ENCODE measurements at regions not wholly inside any gene's neighbourhood (a gene's known extent, or its start where the extent isn't known, plus 50 kb on each side); places are given as distances from the start of the nearest gene placed in this dataset.
A peak's percentile ranks its signal among the peaks of the same experiment; 100 is the strongest.

DNA sequence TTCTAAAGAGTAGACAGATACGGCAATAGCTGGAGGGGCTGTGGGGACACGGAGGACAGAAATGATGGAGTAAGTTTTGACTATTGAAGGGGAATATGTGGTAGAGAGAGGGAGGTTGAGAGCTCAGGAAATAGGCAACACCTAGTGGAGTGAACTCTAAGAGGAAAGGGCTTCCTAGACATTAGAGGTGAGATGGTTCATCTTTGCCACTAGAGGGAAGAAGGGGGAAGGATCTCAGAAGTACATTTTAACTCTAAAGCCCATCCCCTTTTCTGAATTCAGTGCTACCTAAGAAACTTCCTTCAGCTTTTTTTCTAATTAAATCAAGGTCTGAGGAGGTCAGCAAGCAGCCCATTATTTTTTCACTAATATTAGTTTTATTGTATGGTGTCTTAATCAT, 689.4 kb upstream of the MAP3K7 start:
- Histone ChIP-seq H3K4me3 (replicated peaks; ENCODE audit: insufficient read depth, low read length) (no peak overlapping the region), H3K27ac (replicated peaks) (no peak overlapping the region), H3K27me3 (ENCODE audit: insufficient read depth, poor library complexity, severe bottlenecking) (no peaks in the 10 kb centered on the region)
- DNase-seq (ENCODE audit: low read depth in 1 of 2, low spot score in 1 of 2) = no peak
- TF ChIP-seq, protein P1, sequence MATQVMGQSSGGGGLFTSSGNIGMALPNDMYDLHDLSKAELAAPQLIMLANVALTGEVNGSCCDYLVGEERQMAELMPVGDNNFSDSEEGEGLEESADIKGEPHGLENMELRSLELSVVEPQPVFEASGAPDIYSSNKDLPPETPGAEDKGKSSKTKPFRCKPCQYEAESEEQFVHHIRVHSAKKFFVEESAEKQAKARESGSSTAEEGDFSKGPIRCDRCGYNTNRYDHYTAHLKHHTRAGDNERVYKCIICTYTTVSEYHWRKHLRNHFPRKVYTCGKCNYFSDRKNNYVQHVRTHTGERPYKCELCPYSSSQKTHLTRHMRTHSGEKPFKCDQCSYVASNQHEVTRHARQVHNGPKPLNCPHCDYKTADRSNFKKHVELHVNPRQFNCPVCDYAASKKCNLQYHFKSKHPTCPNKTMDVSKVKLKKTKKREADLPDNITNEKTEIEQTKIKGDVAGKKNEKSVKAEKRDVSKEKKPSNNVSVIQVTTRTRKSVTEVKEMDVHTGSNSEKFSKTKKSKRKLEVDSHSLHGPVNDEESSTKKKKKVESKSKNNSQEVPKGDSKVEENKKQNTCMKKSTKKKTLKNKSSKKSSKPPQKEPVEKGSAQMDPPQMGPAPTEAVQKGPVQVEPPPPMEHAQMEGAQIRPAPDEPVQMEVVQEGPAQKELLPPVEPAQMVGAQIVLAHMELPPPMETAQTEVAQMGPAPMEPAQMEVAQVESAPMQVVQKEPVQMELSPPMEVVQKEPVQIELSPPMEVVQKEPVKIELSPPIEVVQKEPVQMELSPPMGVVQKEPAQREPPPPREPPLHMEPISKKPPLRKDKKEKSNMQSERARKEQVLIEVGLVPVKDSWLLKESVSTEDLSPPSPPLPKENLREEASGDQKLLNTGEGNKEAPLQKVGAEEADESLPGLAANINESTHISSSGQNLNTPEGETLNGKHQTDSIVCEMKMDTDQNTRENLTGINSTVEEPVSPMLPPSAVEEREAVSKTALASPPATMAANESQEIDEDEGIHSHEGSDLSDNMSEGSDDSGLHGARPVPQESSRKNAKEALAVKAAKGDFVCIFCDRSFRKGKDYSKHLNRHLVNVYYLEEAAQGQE (IDR thresholded peaks at IDR 0.05; ENCODE audit: insufficient replicate concordance, low read depth) = no peak
- no peak for TF ChIP-seq SPI1 (IDR thresholded peaks at IDR 0.05; ENCODE audit: borderline replicate concordance, low read depth)
- TF ChIP-seq GABPA (IDR thresholded peaks at IDR 0.05; ENCODE audit: low read depth) = no peak
- no peak for TF ChIP-seq POLR2AphosphoS5 (IDR thresholded peaks at IDR 0.05; ENCODE audit: low read depth)
- TF ChIP-seq, protein P2, sequence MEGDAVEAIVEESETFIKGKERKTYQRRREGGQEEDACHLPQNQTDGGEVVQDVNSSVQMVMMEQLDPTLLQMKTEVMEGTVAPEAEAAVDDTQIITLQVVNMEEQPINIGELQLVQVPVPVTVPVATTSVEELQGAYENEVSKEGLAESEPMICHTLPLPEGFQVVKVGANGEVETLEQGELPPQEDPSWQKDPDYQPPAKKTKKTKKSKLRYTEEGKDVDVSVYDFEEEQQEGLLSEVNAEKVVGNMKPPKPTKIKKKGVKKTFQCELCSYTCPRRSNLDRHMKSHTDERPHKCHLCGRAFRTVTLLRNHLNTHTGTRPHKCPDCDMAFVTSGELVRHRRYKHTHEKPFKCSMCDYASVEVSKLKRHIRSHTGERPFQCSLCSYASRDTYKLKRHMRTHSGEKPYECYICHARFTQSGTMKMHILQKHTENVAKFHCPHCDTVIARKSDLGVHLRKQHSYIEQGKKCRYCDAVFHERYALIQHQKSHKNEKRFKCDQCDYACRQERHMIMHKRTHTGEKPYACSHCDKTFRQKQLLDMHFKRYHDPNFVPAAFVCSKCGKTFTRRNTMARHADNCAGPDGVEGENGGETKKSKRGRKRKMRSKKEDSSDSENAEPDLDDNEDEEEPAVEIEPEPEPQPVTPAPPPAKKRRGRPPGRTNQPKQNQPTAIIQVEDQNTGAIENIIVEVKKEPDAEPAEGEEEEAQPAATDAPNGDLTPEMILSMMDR (IDR thresholded peaks at IDR 0.05; ENCODE audit: insufficient read depth, low read length) = no peak

DNA sequence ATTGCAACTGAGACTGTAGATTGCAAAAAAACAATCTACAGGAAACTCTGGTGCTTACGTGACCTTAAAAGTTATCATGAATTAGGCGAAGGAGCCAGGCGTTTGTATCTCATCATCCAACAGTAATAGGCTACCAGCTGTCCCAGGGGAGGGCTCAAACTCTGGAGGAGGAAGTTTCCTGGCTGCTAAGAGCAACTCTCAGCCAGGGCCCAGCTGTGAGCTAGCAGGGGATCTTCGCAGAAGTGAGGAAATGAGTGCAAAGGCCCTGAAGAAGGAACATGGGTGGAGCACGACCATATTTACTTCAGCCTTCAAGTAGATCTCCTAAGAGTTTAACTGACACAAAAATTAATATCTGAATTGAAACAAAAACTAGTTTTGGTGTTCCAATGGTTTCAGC, 686.9 kb upstream of the MAP3K7 start:
- no peak for TF ChIP-seq SPI1 (IDR thresholded peaks at IDR 0.05; ENCODE audit: borderline replicate concordance, low read depth)
- TF ChIP-seq, protein P1 (IDR thresholded peaks at IDR 0.05; ENCODE audit: insufficient replicate concordance, low read depth) = no peak
- no peak for TF ChIP-seq GABPA (IDR thresholded peaks at IDR 0.05; ENCODE audit: low read depth)
- TF ChIP-seq, protein P2 (IDR thresholded peaks at IDR 0.05; ENCODE audit: insufficient read depth, low read length) = no peak
- TF ChIP-seq POLR2AphosphoS5 (IDR thresholded peaks at IDR 0.05; ENCODE audit: low read depth) = no peak
- Histone ChIP-seq H3K27ac (replicated peaks) (no peak overlapping the region), H3K27me3 (ENCODE audit: insufficient read depth, poor library complexity, severe bottlenecking) (no peaks in the 10 kb centered on the region), H3K4me3 (replicated peaks; ENCODE audit: insufficient read depth, low read length) (no peak overlapping the region)
- peak in 1 of 2 experiments; percentile 15 for DNase-seq (ENCODE audit: low read depth in 1 of 2, low spot score in 1 of 2)

DNA sequence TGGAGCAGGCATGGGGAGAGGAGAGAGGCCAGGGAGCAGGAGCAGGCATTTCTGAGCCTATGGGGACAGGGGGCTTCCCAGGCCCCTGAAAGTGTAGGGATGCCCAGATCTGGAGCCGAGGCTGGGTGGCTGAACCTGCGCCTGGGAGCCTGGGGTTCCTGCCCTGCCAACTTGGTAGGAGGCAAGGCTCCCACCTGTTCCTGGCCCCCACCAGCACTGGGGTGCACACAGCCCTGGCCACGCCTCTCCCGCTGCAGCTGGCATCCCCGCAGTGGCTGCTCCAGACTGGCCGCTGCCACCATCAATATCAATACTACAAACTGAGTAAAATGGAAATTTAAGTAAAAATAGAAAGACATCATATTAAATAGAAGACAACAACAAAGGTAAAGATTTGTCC, 684.9 kb upstream of the MAP3K7 start:
- Histone ChIP-seq H3K4me3 (replicated peaks; ENCODE audit: insufficient read depth, low read length) (no peak overlapping the region), H3K27me3 (ENCODE audit: insufficient read depth, poor library complexity, severe bottlenecking) (no peaks in the 10 kb centered on the region), H3K27ac (replicated peaks) (no peak overlapping the region)
- no peak for DNase-seq (ENCODE audit: low read depth in 1 of 2, low spot score in 1 of 2)
- TF ChIP-seq POLR2AphosphoS5 (IDR thresholded peaks at IDR 0.05; ENCODE audit: low read depth) (no peak), GABPA (IDR thresholded peaks at IDR 0.05; ENCODE audit: low read depth) (no peak), SPI1 (IDR thresholded peaks at IDR 0.05; ENCODE audit: borderline replicate concordance, low read depth) (no peak)
- TF ChIP-seq, protein P1 (IDR thresholded peaks at IDR 0.05; ENCODE audit: insufficient replicate concordance, low read depth) = no peak
- TF ChIP-seq, protein P2 (IDR thresholded peaks at IDR 0.05; ENCODE audit: insufficient read depth, low read length) = no peak
